ENCODE measurements at regions not wholly inside any gene's neighbourhood (a gene's known extent, or its start where the extent isn't known, plus 50 kb on each side); places are given as distances from the start of the nearest gene placed in this dataset.

- DNase-seq (ENCODE audit: low read depth in 2 of 2) = no peak
Measured at GRCh38 chr3:182575941-182576340, 217.4 kb upstream of the ATP11B start.

DNA sequence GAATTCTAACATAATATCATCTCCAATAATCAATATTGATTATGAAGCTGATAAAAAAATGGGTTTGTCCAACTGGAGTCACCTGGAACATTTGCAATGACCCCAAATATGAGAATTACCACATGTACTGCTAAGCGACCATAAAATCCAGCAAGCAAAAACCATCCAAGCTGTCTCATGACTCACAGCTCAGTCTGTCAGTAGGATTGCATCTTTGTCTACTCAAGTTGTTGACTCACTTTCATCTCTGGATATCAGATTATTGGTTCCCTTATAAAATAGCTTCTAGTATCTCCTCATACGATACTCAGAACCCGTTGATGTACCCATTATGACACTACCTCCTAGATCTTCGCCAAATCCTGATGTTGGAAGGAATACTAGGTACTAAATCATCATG, 209.8 kb upstream of the ATP11B start:
- DNase-seq (ENCODE audit: low read depth in 2 of 2) = no peak

DNA sequence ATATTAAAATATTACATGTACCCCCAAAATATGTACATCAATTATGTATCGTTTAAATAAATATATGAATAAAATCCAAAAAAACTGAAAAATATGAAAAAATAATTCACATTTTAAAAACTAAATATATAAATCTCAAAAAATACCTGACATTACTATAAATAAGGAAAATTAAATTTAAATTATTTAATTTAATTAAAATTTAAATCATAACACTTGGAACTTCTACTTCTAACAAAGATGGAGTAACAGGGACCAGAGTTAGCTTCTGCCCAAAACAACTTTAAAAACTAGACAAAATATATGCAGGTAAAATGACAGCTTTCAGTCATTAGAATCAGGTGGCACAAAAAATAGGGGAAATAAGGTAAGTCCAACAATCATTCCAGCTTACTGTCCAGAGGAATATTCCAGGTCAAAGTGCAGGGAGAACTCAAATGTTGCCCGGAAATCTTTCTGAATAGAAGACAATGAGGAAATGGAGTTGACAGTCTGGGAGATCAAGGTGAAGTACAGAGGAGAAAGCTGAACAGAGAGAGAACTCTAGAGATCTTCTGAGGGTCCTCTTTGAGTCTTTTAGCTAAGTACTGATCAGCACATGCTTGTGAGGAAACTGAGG, 207.7 kb upstream of the ATP11B start:
- DNase-seq (ENCODE audit: low read depth in 2 of 2) = no peak

GRCh38 chr3:182592747-182593146, 200.6 kb upstream of the ATP11B start:
- no peak for DNase-seq (ENCODE audit: low read depth in 2 of 2)

DNA sequence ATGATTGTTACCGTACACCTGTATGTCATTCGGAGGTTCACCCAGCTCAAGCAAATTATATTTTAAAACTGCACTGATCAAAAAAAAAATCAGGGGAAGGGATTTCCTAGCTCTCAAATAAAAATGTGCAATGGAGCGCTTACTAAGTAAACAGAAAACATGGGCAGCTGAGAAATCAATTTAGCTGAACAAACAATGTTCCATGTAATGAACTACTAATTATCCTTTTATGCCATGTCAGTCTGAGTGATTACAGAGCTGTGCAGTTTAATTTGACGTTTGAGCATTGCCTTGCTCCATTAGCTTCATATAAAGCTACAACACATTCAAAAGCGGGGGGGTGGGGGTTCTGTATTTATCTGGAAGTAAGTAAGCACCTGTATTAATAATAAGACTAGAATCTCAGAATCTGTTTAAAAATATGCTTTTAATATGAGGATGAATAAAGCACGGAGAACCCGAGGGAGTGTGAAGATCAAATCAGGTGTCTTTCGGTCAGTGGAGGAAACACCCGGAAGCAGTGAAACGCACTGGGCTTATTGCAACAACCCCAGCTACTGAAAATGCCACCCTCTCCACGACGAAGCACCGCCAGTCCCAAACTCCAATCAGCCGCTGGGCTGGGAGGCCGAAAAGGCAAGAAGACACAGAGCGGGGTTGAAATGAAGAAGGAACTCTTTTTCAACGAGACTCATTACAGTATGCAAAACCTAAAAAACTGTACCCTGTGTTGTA, 196.5 kb upstream of the ATP11B start:
- DNase-seq (ENCODE audit: low read depth in 2 of 2) = no peak

GRCh38 chr3:182597621-182598041, 195.7 kb upstream of the ATP11B start:
- DNase-seq (ENCODE audit: low read depth in 2 of 2) = no peak

DNA sequence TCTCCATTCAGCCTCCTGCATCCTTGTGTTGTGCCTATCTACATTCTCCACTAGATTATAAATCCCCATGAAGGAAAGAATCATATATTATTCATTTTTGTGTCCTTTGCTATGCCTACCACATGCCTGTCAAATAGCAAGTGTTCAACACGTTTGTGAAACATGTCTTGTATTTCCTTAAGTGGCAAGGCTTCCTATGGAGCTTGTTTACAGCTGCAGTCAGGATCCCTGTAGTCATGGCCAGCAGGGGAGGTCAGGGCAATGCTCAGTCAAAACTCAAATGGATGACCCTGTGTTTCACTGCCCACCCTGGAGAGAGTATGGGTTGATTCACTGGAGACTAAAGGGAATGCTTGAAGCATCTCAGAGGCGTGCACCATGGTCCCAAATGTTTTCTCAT, 191.7 kb upstream of the ATP11B start:
- DNase-seq (ENCODE audit: low read depth in 2 of 2) = no peak

DNA sequence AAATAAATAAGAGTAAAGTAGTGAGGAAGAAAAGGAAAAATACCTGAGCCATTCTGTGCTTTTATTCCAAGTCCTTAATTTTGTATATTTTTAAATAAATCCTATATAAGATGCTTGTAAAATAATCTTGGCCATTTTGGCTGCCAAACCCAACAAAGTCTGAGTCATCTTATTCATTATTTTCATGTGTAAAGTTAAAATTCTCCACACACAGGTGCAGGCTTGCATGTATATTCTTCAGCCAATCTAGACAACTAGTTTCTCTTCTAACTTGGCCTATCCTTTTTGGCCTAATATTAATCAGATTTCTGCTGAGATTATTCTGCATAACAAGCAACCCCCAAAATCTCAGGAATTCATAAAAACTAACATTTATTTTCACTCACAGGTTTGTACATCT, 189.8 kb upstream of the ATP11B start:
- DNase-seq (ENCODE audit: low read depth in 2 of 2) = no peak

DNA sequence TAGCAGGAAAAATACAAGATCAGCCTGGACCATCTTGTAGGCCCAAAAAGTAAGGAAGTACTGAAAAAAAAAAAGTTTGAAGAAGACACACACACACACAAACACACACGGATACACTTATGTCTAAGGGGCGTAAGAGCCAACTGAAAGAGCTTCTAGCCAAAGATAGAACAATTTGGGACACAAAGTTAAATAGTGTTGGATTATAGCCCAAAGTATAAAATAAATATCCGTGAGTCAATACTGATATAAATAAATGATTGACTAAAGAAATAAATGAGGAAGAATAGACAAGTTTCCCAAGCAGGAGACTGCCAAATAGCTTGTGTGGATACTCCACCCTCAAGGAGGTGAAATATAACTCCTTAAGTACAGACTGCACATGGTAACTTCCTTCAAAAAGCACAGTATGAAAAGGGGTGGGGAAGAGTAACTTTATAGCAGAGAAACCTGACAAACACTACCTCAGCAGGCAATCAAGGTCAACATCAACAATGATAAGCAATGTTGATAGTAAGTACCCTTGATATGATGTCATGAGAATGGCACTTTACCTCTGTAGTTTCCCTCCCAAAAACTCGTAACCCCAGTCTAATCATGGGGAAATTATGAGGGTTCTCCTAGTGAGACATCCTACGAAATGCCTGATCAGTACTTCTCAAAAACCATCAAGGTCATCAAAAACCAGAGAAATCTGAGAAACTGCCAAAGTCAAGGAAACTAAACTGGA, 187.3 kb upstream of the ATP11B start:
- DNase-seq (ENCODE audit: low read depth in 2 of 2) = no peak

DNA sequence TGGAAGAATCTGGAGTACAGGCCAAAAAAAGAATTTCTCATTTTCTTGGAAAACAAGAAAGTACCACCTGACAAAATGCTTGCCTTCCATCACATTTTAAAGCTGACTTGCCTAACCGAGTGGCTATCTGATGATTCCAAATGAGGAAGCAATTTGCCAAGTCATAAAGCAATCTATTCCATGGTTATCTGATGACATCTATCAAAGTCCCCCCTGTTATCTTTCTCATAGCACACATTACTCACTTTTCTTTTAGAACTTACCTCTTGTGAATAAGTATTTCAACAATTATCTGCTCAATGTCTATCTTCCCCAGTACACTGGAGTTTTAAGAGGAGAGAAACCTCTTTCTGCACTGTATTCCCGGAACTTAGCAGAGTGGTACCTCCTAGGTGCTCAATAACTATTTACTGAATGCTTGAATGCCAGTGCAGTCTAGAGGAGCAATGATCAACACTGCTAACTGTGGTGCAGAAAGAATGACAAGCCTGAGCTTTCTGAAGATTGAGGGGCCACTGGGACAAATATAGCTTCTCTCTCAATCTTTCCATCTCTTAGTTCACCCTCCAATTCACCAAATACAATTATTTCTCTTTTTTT, 186.3 kb upstream of the ATP11B start:
- no peak for DNase-seq (ENCODE audit: low read depth in 2 of 2)

DNA sequence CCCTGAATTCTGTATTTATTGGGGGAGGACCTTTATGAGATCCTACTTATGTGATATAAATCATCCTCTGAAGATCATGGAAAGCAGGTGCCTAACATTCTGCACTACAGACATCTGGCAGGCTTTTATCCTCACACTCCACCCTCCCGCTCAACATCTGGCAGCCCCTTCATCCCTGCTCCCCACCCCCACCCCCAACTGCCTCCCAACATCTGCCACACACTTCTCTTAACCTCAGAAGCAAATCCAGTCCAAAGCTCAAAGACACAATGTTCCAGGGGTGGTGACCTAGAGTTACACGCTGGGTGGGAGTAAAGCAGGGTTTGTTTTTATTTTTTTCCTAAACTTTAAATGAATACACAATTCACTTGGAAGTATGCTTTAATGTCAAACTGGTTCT, 184.5 kb upstream of the ATP11B start:
- no peak for DNase-seq (ENCODE audit: low read depth in 2 of 2)

GRCh38 chr3:182609575-182610156, 183.6 kb upstream of the ATP11B start:
- no peak for DNase-seq (ENCODE audit: low read depth in 2 of 2)

GRCh38 chr3:182612332-182612731, 181.0 kb upstream of the ATP11B start:
- no peak for DNase-seq (ENCODE audit: low read depth in 2 of 2)

DNA sequence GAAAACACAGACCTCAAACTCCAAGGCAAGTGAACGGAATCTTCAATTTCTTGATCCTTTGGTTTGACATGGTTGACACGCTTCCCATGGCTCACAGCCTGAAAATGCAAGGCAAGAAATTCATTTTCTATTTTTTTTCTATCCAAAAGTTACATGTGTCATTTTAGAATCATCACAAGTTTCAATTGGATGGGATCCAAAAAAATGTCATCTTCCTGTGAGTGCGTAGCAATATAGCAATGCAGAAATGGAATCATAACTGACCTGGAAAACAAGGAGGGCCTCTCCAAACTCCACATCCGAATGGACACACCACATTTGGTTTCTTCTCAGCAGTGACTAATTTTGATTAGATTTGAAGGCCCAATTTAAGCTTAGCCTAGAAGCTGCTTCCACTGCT, 175.8 kb upstream of the ATP11B start:
- no peak for DNase-seq (ENCODE audit: low read depth in 2 of 2)

DNA sequence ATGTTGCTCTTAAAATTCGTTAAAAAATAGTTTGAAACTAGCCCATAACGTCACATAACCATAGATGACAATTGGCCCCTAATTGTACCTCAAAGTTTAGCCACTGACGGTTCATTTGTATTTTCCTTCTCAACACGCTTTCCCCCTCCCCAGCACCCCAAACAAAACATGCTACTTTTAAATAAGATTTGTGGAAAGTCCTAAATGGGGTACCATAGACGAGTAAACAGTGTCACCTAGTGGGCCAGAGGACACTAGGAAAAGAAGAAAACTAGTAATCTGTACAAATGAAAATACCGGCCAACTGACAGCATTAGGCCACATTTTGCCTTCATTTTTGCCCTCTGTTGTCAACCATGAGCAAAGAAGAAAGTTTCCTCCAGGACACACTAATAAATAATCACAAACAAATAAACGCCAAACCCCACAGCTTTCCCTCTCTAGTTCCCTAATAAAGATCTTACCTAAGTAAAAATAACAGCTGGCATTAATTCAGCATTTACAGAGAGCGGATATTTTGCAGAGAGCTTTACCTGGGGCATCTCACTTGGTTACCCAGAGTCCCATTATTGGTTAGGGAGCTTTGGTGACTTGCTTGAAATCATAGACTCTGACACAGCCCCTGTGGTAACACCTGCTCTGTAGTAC, 175.1 kb upstream of the ATP11B start:
- no peak for DNase-seq (ENCODE audit: low read depth in 2 of 2)

- DNase-seq (ENCODE audit: low read depth in 2 of 2) = no peak
Measured at GRCh38 chr3:182618981-182619591, 174.2 kb upstream of the ATP11B start.

DNA sequence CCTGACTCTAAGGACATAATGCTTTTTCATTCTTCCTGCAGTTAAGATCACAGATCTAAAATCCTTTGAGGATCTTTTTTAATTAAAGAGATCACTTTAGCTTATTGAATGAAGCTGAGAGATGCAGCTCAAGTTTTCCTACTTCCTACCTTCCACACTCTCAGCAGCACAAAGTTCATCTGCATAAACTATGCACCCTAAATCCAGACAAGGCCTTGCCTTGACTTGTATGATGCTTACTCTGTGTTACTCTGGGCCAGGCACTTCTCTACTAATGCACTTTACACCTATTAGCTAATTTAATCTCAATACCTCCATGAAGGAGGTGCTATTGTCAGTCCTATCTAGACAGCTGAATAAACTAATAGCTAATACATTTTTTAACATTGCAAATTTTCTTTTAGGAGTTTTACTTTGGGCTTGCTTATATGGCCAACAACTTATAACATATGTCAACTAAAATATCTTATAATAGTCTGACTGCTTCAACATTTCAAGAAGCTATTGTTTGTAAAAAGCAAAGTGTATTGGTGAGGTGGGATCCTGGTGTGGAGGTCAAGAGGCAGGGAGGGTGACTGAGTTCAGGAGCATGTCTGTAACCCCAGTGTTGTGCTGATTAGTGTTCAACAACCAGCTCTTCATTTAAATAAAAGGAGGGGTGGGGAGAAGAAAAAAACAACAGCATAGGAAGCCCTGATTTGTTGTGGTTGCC, 172.4 kb upstream of the ATP11B start:
- no peak for DNase-seq (ENCODE audit: low read depth in 2 of 2)

- no peak for DNase-seq (ENCODE audit: low read depth in 2 of 2)
Measured at GRCh38 chr3:182621435-182622240, 171.7 kb upstream of the ATP11B start.

DNA sequence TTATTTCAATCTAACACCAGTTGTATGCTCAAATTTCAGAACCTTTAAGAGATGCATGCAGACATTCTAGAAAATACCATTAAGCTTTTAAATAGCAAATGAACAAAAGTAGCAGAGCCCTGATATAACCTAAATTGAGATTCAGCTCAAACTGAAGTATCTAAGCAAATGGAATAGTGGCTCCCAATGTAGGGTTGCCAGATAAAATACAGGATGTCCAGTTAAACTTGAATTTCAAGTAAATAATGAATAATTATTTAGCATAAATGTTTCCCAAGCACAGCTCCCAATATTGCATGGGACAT, 171.1 kb upstream of the ATP11B start:
- DNase-seq (ENCODE audit: low read depth in 2 of 2) = no peak
